AG09319 (cell line): ENCODE measurements at regions not wholly inside any gene's neighbourhood (a gene's known extent, or its start where the extent isn't known, plus 50 kb on each side); places are given as distances from the start of the nearest gene placed in this dataset.
"Not testable (repeated sequence)": the region's sequence is repeated elsewhere in the genome, so short reads cannot be mapped to it uniquely, and the experiment has no call there.

ENCODE experiments used
- DNase-seq: peaks from one replicate; pipeline ENCODE4 v3.0.0-alpha.2; 2010; ENCODE audit warnings: low read depth; ENCODE audit errors: extremely low read depth
- CTCF ChIP-seq: IDR thresholded peaks from 2 replicates; pipeline ENCODE4 v1.5.1; 2011; ENCODE audit warnings: low read depth, mild to moderate bottlenecking, inconsistent platforms, low read length, moderate library complexity

GRCh38 chr6:133128191-133128590, 113.0 kb upstream of the EYA4 start:
- DNase-seq: no peak

GRCh38 chr6:133129556-133129955, 111.6 kb upstream of the EYA4 start:
- TF ChIP-seq CTCF: no peak
- no peak for DNase-seq

More at GRCh38 chr6:133128191-133128590, 113.0 kb upstream of the EYA4 start:
- no peak for TF ChIP-seq CTCF

- no peak for DNase-seq
- no peak for TF ChIP-seq CTCF
Observed at GRCh38 chr6:133130863-133131262, 110.3 kb upstream of the EYA4 start.

- no peak for DNase-seq
- TF ChIP-seq CTCF: no peak
Observed at GRCh38 chr6:133131621-133132465, 109.3 kb upstream of the EYA4 start.

- no peak for TF ChIP-seq CTCF
- no peak for DNase-seq
Observed at GRCh38 chr6:133132466-133132971, 108.6 kb upstream of the EYA4 start.

- no peak for DNase-seq
- TF ChIP-seq CTCF: no peak
Observed at GRCh38 chr6:133136177-133136880, 104.8 kb upstream of the EYA4 start.

GRCh38 chr6:133147470-133148184, 93.5 kb upstream of the EYA4 start:
- DNase-seq: not testable (repeated sequence)
